IPS DF 6.9 (cell line): ENCODE measurements at regions not wholly inside any gene's neighbourhood (a gene's known extent, or its start where the extent isn't known, plus 50 kb on each side); places are given as distances from the start of the nearest gene placed in this dataset.

Experiments used
- DNase-seq: peaks from one replicate; pipeline ENCODE4 v3.0.0-alpha.2; 2013; ENCODE audit warnings: low read depth, low spot score
- H3K27ac ChIP-seq: one replicate; pipeline ENCODE4 v1.5.1; 2013; ENCODE audit warnings: low read length, control low read depth
- H3K27me3 ChIP-seq: 2 replicates; pipeline ENCODE4 v1.6.1; 2013; ENCODE audit warnings: mild to moderate bottlenecking, low read length; ENCODE audit not compliant: control insufficient read depth, insufficient read depth
- H3K36me3 ChIP-seq: 2 replicates; pipeline ENCODE4 v1.6.1; 2013; ENCODE audit warnings: low read length; ENCODE audit not compliant: control insufficient read depth, insufficient read depth
- H3K4me1 ChIP-seq: 2 replicates; pipeline ENCODE4 v1.6.1; 2013; ENCODE audit warnings: low read length; ENCODE audit not compliant: control insufficient read depth, insufficient read depth
- H3K4me3 ChIP-seq: 2 replicates; pipeline ENCODE4 v1.5.1; 2013; ENCODE audit warnings: mild to moderate bottlenecking, low read length
- H3K9me3 ChIP-seq: 2 replicates; pipeline ENCODE4 v1.6.1; 2013; ENCODE audit warnings: low read length, inconsistent platforms; ENCODE audit not compliant: control insufficient read depth, insufficient read depth
- WGBS: extraction: QIAGEN DNeasy Blood & Tissue Kit; methylation state at CpG from one replicate; pipeline ENCODE4 v1.1.7; 2013; ENCODE audit warnings: mixed read lengths, missing lambda C conversion rate; ENCODE audit not compliant: insufficient read length, insufficient coverage; 5-methylcytosine and 5-hydroxymethylcytosine counted together

- DNase-seq = no peak
- Histone ChIP-seq H3K9me3 (no peaks in the 10 kb centered on the region), H3K4me3 (no peak overlapping the region), H3K36me3 (no peaks in the 10 kb centered on the region), H3K27ac (no peak overlapping the region), H3K4me1 (no peaks in the 10 kb centered on the region), H3K27me3 (no peaks in the 10 kb centered on the region)
- WGBS = no CpG with 5 or more reads among the region's 12 CpGs
Observed at GRCh38 chr12:131606218-131606901, 104.5 kb upstream of the SFSWAP start.

- no CpG with 5 or more reads among the region's 8 CpGs for WGBS
- no peaks in the 10 kb centered on the region for H3K9me3 ChIP-seq
- no peak overlapping the region for H3K27ac ChIP-seq
- no peak for DNase-seq
- no peaks in the 10 kb centered on the region for H3K27me3 ChIP-seq
- H3K36me3 ChIP-seq = no peaks in the 10 kb centered on the region
- no peaks in the 10 kb centered on the region for H3K4me1 ChIP-seq
- no peak overlapping the region for H3K4me3 ChIP-seq
Observed at GRCh38 chr12:131607658-131608447, 103.0 kb upstream of the SFSWAP start.

GRCh38 chr12:131608740-131609690 is 101.9 kb upstream of the SFSWAP start:
- no peaks in the 10 kb centered on the region for H3K4me1 ChIP-seq
- no peak overlapping the region for H3K27ac ChIP-seq
- H3K9me3 ChIP-seq = no peaks in the 10 kb centered on the region
- H3K27me3 ChIP-seq = no peaks in the 10 kb centered on the region
- H3K4me3 ChIP-seq = no peak overlapping the region
- DNase-seq = no peak
- WGBS = no CpG with 5 or more reads among the region's 27 CpGs
- H3K36me3 ChIP-seq = no peaks in the 10 kb centered on the region

GRCh38 chr12:131609762-131610161 is 101.1 kb upstream of the SFSWAP start:
- DNase-seq = no peak
- Histone ChIP-seq H3K27ac (no peak overlapping the region), H3K36me3 (no peaks in the 10 kb centered on the region), H3K4me1 (no peaks in the 10 kb centered on the region), H3K9me3 (no peaks in the 10 kb centered on the region), H3K4me3 (no peak overlapping the region), H3K27me3 (no peaks in the 10 kb centered on the region)
- no CpG with 5 or more reads among the region's 9 CpGs for WGBS

- Histone ChIP-seq H3K36me3 (no peaks in the 10 kb centered on the region), H3K4me1 (no peaks in the 10 kb centered on the region), H3K4me3 (no peak overlapping the region), H3K9me3 (no peaks in the 10 kb centered on the region), H3K27me3 (no peaks in the 10 kb centered on the region), H3K27ac (no peak overlapping the region)
- no CpG with 5 or more reads among the region's 10 CpGs for WGBS
- no peak for DNase-seq
Observed at GRCh38 chr12:131610181-131610580, 100.7 kb upstream of the SFSWAP start.

GRCh38 chr12:131610891-131611290 is 100.0 kb upstream of the SFSWAP start:
- DNase-seq = no peak
- no peaks in the 10 kb centered on the region for H3K27me3 ChIP-seq
- H3K27ac ChIP-seq = no peak overlapping the region
- no peaks in the 10 kb centered on the region for H3K9me3 ChIP-seq
- no peak overlapping the region for H3K4me3 ChIP-seq
- WGBS = no CpG with 5 or more reads among the region's 11 CpGs
- no peaks in the 10 kb centered on the region; the same call in 1 of the 2 replicates for H3K4me1 ChIP-seq
- H3K36me3 ChIP-seq = no peaks in the 10 kb centered on the region

GRCh38 chr12:131611416-131612091 is 99.3 kb upstream of the SFSWAP start:
- no CpG with 5 or more reads among the region's 22 CpGs for WGBS
- no peaks in the 10 kb centered on the region for H3K36me3 ChIP-seq
- H3K4me3 ChIP-seq = no peak overlapping the region
- H3K9me3 ChIP-seq = no peaks in the 10 kb centered on the region
- no peak for DNase-seq
- no peaks in the 10 kb centered on the region; the same call in 1 of the 2 replicates for H3K4me1 ChIP-seq
- no peak overlapping the region for H3K27ac ChIP-seq
- H3K27me3 ChIP-seq = no peaks in the 10 kb centered on the region

- WGBS = no CpG with 5 or more reads among the region's 21 CpGs
- DNase-seq = no peak
- Histone ChIP-seq H3K36me3 (no peaks in the 10 kb centered on the region), H3K4me3 (no peak overlapping the region), H3K27me3 (no peaks in the 10 kb centered on the region), H3K27ac (no peak overlapping the region), H3K9me3 (no peaks in the 10 kb centered on the region), H3K4me1 (no peaks in the 10 kb centered on the region; the same call in 1 of the 2 replicates)
Observed at GRCh38 chr12:131612092-131612755, 98.7 kb upstream of the SFSWAP start.

- H3K36me3 ChIP-seq = no peaks in the 10 kb centered on the region
- DNase-seq = no peak
- no peak overlapping the region for H3K4me3 ChIP-seq
- no peaks in the 10 kb centered on the region for H3K9me3 ChIP-seq
- no peak overlapping the region for H3K27ac ChIP-seq
- H3K27me3 ChIP-seq = no peaks in the 10 kb centered on the region
- WGBS = no CpG with 5 or more reads among the region's 11 CpGs
- no peaks in the 10 kb centered on the region; the same call in 1 of the 2 replicates for H3K4me1 ChIP-seq
Observed at GRCh38 chr12:131613186-131613585, 97.7 kb upstream of the SFSWAP start.
